ENCODE measurements at regions not wholly inside any gene's neighbourhood (a gene's known extent, or its start where the extent isn't known, plus 50 kb on each side); places are given as distances from the start of the nearest gene placed in this dataset.

DNA sequence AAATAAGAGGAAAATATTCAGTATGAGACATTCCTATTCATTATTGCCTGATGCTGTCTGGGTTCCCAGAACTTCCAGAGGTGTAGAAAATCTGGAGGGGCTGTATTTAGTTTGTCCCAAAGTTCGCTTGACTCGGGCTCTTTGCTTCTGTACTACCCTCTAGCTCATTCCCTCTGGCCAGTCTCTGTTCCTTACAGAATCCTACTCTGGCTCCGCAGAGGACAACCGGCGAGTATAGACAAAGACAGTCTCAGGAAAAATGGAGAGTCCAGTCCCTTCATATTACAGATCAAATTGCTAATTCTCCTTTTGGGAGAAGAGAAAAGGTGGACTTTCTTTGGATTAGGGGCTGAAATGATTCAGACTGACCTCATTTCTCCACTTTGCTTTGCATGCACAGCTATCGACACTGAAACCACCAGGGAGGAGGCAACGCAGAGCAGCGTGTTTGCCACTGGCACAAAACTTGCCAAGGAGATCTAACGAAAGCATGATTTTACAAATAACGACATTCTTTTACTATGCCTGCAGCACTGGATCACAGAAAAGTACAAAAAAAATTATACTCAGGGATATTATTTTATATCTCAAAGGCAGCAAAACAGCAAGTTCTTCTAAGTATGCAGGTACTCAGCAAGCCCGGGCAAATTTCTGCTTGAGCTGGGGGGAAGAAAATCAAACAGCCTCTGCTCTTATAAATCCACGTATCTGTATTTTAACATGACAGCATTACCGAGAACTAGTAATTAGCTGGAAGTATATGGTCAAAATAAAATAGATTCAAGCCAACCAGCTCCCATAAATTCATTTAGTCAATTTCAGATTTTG is 279.7 kb downstream of the NPR3 start:
- no peak for DNase-seq (ENCODE audit: low spot score)

DNA sequence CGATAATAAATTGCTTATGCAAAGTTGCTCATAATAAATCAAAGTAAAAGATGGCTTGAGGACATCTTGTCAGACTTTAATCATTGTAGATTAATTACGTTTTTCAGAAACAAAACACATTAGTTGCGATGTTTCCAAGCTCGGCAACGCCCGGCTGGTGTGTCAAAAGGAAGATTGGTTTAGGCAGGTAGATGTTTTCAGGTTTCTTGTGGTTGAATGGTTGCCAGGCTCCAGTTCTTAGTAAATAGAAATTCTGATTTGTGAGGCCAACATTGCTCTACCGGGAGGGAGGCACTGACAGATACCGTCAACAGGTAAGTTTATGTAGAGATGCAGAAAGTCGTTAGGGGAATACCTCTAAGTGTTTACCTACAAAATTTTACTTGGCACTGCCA is 280.3 kb downstream of the NPR3 start:
- no peak for DNase-seq (ENCODE audit: low spot score)

DNA sequence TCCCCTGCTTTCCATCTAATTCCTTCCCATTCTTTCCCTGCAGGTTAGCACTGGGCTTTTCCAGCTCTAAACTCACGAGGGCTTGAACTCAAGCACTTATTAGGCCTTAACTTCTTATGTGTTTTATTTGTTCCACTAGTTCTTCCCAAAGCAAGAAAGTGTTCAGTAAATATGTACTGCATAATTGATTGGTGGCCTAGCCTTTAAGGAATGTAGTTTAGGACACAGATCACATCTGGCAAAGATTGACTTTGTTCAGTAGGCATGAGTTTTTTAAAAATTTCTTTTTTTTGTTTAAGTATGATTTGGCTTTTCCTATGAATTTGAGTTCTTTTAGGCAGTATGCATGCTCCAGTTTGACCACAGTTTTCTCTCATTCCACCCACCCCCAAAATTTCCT is 285.2 kb downstream of the NPR3 start:
- no peak for DNase-seq (ENCODE audit: low spot score)

DNA sequence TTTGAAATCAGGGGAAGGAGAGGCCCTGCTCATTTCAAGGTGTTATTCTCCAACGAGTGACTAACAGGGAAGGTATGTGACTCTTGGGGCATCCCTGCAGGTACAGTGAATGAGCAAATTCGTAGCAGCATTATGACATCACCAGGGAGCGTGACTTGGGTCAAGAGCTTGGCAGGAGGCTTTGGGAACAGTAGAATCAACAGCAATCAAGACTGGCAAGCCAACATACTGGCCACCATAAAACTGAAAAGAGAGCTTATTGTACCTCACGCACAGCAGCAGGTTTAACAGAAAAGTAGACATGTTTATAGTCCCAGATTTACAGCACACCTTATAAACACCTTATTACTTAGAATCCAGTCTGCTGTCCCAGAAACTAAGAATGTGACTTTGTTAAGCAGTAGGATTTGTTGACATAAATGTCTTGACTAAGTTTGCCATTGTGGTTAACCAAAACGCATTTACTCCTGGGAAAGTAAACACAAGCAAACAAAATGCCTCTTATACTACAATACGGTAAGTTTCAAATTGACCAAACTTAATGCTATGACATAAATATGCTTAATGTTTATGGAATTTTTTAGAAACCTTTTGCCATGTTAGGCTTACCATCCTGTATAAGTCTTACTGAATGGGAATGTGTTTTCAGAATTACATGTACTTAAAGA is 297.8 kb downstream of the NPR3 start:
- DNase-seq (ENCODE audit: low spot score), result no peak

DNA sequence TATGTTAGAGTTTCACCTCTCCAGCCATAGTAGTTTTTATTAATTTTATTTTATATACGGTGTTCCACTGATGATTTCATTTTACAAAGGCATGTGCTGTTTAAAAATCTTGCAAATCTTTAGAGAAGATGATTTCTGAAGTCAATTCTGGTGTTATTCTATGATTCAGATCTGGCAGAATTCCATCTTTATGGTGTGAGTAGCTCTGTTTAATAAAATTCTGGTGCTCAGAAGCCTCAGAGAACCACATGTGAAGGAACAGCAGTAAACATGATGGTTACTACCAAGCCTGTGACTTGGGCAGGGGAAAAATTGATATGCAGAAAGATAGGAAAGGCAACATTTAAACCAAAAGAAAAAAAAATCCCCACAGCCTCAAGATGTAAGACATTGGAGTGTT is 299.7 kb downstream of the NPR3 start:
- no peak for DNase-seq (ENCODE audit: low spot score)

DNA sequence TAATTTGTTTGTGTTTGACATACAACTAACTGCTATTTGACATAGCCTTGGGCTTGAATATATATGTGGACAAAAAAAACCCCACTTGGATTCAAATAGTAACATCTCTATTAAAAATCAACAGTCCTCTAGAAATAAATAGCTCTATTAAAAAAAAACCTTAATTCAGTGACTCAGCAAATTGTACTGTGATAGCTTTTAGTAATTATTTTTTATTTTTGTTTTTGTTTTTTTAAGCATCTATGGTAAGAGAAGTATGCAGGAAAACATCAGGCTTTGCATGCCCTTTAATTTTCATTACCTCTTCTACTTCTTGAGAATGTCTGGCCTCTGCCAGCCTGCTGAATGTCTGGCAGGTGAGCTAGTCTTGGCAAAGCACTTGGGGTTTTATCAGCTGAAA is 300.7 kb downstream of the NPR3 start:
- DNase-seq (ENCODE audit: low spot score), result no peak

DNA sequence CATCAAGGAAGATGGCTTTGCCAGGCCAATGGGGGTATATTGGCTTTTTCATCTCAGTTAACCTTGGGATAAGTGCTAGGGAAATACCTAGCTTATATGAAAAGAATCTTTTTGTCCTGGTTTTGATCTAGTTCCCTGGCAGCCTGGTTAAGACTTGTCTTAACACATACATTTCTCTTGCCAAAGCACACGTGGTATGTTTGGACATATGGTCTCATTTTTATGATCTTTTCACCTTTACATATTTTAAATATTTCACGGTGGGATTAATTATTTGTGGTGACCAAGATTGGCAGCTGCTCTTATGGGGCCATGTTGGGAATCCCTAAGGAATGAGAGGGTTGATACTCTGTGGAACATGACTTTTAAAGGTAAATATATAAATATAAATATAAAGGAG is 312.5 kb downstream of the NPR3 start:
- DNase-seq (ENCODE audit: low spot score), result no peak

DNA sequence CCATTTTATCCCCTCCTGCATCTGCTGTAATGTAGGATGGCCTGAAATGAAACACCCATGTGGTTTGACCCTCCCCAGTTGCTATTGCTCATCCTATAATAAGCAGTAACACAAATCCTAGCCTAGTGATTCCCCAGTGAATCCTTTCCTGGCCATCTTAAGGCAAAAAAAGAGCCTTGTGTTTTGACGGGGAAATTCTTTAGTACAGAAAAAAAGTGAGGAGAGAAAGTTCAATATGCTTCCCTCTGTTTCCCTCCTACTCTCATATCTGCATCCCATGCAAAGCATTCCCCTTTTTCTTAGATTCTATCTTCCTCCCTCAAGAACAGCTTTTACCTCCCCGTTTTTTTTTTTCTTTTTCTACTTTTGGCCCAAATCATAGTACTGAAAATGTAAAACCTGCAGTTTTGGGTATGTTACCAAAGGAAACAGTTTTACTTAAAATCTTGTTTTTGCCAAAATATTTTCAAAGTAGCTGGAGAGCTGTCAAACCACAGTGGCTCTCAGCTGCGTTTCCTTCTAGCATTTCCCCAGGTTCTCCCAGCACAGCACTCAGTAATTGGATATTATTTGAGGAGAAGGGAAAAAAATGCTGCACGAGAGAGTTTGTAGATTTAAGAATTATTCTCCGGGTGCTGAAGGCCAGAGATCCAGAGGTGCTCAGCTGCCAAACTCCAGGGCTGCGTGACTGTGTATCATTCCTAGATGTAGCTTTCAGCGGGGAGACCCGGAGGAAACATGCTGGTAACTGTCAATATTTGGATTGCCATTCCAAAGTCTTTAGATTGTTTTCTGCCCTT is 321.4 kb downstream of the NPR3 start:
- peak; percentile 77 for DNase-seq (ENCODE audit: low spot score)

DNA sequence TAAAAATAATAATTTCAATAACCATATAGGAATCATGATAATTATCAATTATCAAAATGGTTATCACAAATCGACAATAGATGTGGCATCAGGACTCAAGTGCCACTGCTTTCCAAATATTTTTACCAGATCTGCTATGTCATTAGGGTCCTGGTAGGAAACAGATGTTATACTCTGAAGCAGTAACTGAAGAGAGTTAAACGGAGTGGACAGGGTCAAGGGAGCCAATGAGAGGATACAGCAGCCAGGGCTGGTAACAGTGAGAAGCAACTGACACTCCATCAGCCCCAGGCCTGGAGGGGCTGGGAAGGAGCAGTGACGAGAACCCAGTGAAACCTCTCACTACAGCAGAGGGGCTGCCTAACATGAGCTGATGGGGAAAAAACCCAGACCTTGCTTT is 322.4 kb downstream of the NPR3 start:
- no peak for DNase-seq (ENCODE audit: low spot score)

DNA sequence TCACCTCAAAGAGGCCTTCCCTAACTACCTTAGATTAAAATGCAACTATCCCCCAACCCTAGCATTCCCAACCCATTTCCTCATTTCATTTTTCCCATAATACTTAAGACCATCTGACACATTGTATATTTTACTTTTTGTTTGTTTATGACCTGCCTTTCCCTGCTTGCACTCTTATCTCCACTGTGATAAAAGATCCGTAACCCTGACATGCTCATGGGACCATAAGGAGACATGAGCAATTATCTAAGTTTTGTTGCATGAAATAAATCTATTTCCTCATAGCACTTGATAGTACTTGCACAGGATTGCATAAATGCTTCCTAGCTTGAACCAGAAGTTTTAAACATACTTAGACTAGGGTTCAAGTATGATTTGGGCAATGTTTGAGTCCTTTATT is 323.7 kb downstream of the NPR3 start:
- no peak for DNase-seq (ENCODE audit: low spot score)

DNA sequence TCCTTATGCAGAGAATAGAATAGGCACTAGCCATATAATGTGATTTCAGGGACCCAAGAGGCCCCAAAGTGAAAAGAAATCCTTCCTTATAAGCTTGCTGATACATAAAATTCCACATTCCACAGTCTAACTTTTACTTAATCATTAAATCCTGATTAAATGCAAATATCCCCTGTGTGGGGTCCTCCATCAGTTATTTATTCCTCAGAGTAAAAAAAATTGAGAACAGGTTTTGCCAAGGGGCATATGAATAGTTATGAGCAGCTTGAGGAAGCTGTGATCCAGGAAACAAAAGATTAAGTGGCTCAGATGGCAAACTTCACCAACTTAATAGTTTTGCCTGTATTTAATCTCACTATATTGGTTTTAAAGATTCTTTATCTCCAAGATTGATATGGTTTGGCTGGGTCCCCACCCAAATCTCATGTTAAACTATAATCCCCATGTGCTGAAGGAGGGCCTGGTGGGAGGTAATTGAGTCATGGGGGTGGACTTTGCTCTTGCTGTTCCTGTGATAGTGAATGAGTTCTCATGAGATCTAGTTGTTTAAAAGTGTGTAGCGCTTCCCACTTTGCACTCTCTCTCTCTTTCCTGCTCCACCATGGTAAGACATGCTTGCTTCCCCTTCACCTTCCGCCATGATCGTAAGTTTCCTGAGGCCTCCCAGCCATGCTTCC is 324.9 kb downstream of the NPR3 start:
- DNase-seq (ENCODE audit: low spot score), result no peak

DNA sequence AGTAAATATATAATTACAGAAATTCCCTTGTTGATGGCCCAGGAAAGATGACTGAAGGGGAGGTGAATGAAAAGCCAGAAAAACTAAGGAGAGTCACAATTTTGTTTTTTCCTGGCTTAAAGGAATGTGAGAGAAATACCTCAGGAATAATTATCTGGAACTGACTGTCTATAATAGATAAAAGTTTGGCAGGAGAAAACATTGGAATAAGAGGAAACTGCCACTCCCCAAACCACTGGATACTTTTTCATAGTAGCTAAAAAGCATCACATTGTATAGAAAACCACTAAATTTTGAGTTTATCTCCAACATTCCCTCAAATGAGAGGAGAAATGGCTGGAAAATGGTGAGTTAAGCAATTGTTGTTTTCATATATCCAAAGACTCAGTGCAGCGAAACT is 326.0 kb downstream of the NPR3 start:
- DNase-seq (ENCODE audit: low spot score), result no peak

DNA sequence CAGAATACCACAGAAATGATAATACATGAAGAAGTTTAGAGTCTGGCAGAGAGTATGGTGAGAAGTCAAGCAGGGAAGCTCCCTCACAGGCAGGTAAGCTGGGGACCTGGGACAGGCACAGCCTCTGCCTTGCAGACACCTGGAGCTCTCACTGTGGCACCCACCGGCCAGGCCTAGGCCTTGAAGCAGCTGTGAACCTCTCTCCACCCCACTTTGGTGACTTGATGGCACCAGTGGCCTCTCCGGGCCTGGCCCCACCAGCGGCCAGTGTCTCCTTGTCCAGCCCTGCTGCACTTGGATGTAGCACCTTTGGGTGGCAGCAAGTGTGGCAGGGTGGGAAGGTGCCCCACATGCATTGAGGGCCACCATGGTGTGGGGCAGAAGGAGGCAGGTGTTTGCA is 330.5 kb downstream of the NPR3 start:
- DNase-seq (ENCODE audit: low spot score), result no peak

DNA sequence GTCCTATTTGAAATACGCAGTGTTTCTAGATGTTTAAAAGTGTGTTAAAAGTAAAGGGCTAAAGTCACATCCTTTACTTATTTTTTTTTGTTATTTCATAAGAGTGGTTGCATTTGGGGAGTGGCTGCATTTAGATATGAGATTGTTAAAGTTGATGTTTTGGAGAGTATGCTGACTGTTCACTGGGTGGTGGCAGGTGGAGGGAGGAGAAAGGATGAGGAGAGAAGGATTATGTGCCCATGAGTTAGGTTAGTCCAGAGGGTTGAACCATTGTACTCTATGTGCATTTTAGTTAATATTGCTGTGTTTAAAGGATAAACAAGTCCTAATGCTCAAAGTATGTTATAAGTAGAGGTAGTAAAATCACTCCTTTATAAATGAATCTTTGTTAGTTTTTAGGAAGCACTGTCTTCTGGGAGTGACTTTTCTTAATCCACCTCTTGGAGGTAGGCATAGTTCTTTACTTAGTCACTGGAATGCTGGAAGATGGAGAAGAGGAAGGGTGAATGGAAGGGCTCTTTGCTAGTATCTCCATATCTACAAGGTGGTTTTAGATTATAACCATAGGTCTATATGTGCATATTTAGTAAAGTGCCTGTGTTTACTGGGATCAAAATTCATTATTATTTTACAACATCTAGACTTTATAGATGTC is 332.3 kb downstream of the NPR3 start:
- DNase-seq (ENCODE audit: low spot score), result no peak

DNA sequence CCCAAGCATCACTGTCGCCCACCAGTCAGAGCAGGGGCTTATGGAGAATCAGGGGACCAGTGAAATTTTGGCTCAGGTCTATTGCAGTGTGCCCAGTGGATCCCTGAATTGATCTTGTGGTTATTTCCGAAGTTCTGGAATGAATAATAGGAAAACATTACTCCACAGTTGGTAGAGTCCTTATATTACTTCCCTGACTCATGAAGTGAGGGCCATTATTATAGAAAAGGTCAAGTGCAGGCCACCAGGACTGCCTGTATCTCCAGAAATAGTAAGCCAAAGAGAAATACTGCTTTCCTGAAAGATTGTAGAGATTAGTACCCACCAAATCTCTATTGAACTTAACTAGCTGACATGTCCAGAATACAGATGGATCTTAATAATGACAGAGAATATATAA is 335.0 kb downstream of the NPR3 start:
- DNase-seq (ENCODE audit: low spot score), result no peak

DNA sequence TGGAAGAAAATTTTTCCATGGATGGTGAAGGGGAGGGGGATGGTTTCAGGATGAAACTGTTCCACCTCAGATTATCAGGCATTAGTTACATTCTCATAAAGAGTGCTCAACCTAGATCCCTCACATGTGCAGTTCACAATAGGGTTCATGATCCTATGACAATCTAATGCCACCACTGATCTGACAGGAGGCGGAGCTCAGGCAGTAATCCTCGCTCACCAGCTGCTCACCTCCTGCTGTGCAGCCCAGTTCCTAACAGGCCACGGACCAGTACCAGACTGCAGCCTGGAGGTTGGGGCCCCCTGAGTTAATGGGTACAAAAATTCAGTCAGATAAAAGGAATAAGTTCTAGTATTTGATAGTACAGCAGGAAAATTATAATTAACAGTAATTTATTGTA is 337.2 kb downstream of the NPR3 start:
- no peak for DNase-seq (ENCODE audit: low spot score)

DNA sequence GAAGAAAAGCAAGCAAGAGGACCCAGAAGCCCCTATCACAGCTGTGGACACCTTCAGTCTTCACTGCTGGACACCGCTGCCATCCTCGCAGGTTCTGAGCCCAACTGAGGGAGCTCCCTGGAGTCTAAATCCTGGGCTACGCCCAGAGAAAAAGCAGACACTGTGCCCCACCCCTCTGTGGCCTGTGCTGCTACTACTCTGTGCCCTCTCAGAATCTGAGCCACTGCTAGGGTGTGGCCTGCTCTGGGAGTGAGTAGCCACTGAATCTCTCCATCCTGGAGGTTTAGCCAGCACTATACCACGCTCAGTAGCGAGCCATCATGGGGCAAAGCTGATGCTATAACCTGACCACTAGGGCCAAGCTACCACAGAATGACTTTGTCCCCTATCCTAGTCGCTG is 338.2 kb downstream of the NPR3 start:
- no peak for DNase-seq (ENCODE audit: low spot score)

DNA sequence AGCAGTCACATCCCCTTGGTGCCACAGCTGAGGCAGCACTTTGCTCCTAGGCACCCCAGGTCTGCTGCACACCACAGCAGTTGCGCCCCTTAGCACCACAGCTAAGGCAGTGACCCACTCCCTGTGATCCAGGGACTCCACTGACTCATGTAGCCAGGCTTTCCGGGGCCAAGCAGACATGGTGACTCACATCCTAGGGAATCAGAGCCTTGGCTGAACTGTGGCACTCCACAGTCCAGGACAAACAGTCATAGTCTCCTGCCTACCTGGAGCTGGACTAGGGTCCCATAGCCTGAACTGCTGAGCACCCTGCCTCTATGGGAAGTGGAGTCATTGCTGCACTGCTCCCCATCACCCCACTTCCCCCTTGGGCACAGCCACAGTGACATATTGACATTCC is 338.7 kb downstream of the NPR3 start:
- DNase-seq (ENCODE audit: low spot score), result peak; percentile 81

DNA sequence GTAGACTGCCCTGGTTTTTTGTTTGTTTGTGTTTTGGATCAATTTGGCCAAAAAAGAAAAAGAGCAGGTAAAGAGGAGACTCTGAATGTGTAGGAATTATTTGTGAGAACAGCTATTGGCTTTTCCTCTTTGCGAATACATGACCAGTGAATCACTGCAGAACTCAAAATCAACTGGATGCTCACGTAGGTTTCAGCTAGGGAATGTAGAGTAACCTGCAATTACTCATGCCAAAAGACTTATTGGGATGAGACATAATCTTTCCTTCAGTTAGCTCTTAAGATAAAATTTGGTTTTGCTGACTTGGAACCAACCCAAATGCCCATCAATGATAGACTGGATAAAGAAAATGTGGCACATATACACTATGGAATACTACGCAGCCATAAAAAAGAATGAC is 348.0 kb downstream of the NPR3 start:
- DNase-seq (ENCODE audit: low spot score), result no peak

DNA sequence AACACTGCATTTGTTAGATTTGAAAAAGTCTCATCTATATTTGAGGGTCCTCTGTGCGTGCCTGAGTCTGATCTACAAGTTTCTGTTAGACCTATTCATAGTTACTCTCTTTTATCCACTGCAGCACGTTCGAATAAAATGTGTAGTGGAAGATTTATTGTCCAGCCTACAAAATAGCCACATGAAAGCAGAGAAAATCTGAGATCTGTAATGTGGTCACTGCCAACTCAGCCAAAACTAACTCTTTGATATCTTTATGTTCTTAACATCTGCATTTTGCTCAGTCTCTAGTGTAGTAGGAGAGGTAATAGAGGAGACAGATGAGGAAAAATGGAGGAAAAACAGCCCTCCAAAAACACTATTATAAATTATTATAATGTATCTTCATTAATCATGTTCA is 354.0 kb downstream of the NPR3 start:
- no peak for DNase-seq (ENCODE audit: low spot score)

DNA sequence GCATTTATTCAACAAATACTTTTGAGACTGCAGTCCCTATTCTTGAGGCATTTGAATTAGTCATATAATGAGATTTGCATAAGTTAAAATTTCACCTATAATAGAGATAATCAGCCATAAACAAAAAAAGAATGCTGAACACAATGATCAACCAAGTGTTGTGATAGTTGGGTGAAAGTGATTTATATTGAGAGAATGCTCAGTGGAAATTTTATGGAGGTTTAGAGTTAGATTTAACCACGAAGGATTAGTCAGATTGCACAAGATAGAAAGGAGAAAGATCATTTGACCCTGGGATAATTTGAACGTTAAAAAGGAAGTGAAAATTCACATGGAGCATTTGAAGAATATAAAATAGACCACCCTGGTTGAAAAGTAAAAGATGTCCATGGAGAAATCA is 356.2 kb downstream of the NPR3 start:
- no peak for DNase-seq (ENCODE audit: low spot score)

DNA sequence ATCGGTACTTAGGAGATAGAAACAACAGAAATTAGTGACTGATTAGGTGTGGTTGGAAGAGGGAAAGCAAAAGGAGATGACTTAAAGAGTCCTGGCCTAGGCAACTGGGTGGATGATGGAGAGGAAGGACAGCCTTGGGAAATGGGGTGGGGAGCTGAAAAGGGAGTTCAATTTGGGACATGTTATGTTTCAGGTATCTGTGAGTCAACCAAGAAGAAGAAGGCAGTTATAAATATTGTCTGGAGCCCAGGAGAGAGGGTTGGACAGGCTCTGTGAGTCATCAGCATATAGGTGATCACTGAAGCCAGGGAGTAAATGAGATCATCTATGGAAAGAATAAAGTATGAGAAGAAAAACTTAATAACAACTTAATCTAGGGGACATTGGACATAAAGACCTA is 357.7 kb downstream of the NPR3 start:
- DNase-seq (ENCODE audit: low spot score), result no peak

All from AG08396 (cell line).